SU-DHL-6 (cell line): ENCODE measurements at regions not wholly inside any gene's neighbourhood (a gene's known extent, or its start where the extent isn't known, plus 50 kb on each side); places are given as distances from the start of the nearest gene placed in this dataset.

ENCODE experiments used
- EZH2phosphoT487 ChIP-seq: fragments of 200-600 bp; sonication (generic), shearing (Covaris generic); conservative IDR thresholded peaks from 2 replicates; pipeline ENCODE4 v1.6.1; 2018; ENCODE audit warnings: mild to moderate bottlenecking, antibody characterized with exemption, low read length, moderate library complexity, mixed read lengths
- TF ChIP-seq, protein P1 (sequence below): fragments of 200-600 bp; sonication (generic); IDR thresholded peaks from one replicate; pipeline ENCODE4 v1.5.1; 2017; ENCODE audit warnings: antibody characterized with exemption, mild to moderate bottlenecking, low read length, moderate library complexity; ENCODE audit not compliant: insufficient read depth, poor library complexity, severe bottlenecking

DNA sequence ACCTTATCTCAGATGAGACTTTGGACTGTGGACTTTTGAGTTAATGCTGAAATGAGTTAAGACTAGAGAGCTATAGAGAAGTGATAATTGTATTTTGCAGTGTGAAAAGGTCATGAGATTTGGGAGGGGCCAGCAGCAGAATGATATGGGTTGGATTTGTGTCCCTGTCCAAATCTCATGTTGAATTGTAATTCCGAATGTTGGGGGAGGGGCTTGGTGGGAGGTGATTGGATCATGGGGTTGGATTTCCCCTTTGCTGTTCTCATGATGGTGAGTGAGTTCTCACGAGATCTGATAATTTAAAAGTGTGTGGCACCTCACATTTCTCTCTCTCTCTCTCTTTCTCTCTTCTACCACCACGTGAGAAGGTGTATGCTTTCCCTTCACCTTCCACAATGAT is 777.8 kb upstream of the LUZP2 start:
- TF ChIP-seq, protein P1, sequence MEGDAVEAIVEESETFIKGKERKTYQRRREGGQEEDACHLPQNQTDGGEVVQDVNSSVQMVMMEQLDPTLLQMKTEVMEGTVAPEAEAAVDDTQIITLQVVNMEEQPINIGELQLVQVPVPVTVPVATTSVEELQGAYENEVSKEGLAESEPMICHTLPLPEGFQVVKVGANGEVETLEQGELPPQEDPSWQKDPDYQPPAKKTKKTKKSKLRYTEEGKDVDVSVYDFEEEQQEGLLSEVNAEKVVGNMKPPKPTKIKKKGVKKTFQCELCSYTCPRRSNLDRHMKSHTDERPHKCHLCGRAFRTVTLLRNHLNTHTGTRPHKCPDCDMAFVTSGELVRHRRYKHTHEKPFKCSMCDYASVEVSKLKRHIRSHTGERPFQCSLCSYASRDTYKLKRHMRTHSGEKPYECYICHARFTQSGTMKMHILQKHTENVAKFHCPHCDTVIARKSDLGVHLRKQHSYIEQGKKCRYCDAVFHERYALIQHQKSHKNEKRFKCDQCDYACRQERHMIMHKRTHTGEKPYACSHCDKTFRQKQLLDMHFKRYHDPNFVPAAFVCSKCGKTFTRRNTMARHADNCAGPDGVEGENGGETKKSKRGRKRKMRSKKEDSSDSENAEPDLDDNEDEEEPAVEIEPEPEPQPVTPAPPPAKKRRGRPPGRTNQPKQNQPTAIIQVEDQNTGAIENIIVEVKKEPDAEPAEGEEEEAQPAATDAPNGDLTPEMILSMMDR, result no peak
- TF ChIP-seq EZH2phosphoT487, result no peak
